Spleen (tissue), 11 donors: ENCODE measurements at regions not wholly inside any gene's neighbourhood (a gene's known extent, or its start where the extent isn't known, plus 50 kb on each side); places are given as distances from the start of the nearest gene placed in this dataset.

ENCODE experiments used
- DNase-seq: peaks from one replicate; pipeline ENCODE4 v3.0.0-alpha.2; 2020
- H3K27ac ChIP-seq, 8 donors: fragments of 200-600 bp; sonication (generic) in 7 of 8; 1 replicate in 4 of 8; 2 replicates in 4 of 8; pipeline versions ENCODE4 v1.5.0 to v1.8.0; 2016 to 2021; ENCODE audit warnings: inconsistent platforms in 4 of 8, mild to moderate bottlenecking in 4 of 8, moderate library complexity in 1 of 8
- H3K27me3 ChIP-seq, 7 donors: fragments of 200-600 bp; sonication (generic) in 6 of 7; replicated peaks in 1 of 7; 1 replicate in 4 of 7; 2 replicates in 3 of 7; pipeline versions ENCODE4 v1.5.0 to v1.8.0; 2016 to 2021; ENCODE audit warnings: inconsistent platforms in 3 of 7, mild to moderate bottlenecking in 1 of 7
- H3K36me3 ChIP-seq, 6 donors: fragments of 200-600 bp; sonication (generic) in 5 of 6; 1 replicate in 4 of 6; 2 replicates in 2 of 6; pipeline versions ENCODE4 v1.5.0 to v1.8.0; 2016 to 2021; ENCODE audit warnings: inconsistent platforms in 2 of 6
- H3K4me1 ChIP-seq, 6 donors: fragments of 200-600 bp; sonication (generic) in 5 of 6; 1 replicate in 3 of 6; 2 replicates in 3 of 6; pipeline versions ENCODE4 v1.5.0 to v1.8.0; 2016 to 2021; ENCODE audit warnings: inconsistent platforms in 3 of 6
- H3K4me3 ChIP-seq, 8 donors: fragments of 200-600 bp; sonication (generic) in 7 of 8; 1 replicate in 4 of 8; 2 replicates in 4 of 8; pipeline versions ENCODE4 v1.5.0 to v1.8.0; 2016 to 2021; ENCODE audit warnings: inconsistent platforms in 4 of 8, mild to moderate bottlenecking in 4 of 8, moderate library complexity in 2 of 8
- H3K9me3 ChIP-seq, 8 donors: fragments of 200-600 bp; sonication (generic) in 7 of 8; 1 replicate in 4 of 8; 2 replicates in 4 of 8; pipeline versions ENCODE4 v1.5.0 to v1.8.0; 2016 to 2021; ENCODE audit warnings: inconsistent platforms in 4 of 8
- CTCF ChIP-seq, 11 experiments: fragments of 200-600 bp in 7 of 11; fragments of 450-650 bp in 4 of 11; sonication (generic) in 4 of 11; IDR thresholded peaks in 8 of 11; conservative IDR thresholded peaks in 3 of 11; 1 replicate in 7 of 11; 2 replicates in 4 of 11; pipeline versions ENCODE4 v1.4.0 to v1.8.0; 2016 to 2021; ENCODE audit warnings: antibody characterized with exemption in 11 of 11, inconsistent platforms in 4 of 11, mild to moderate bottlenecking in 1 of 11
- POLR2A ChIP-seq, 3 donors: fragments of 450-650 bp; IDR thresholded peaks; one replicate each; pipeline ENCODE4 v1.5.1; 2017; ENCODE audit warnings: antibody characterized with exemption in 3 of 3, mild to moderate bottlenecking in 1 of 3
- POLR2AphosphoS5 ChIP-seq, 3 donors: sonication (generic); formaldehyde crosslinking; IDR thresholded peaks; one replicate each; pipeline ENCODE4 v1.5.1; 2017; ENCODE audit warnings: antibody characterized with exemption in 3 of 3
- WGBS, 5 donors: extraction: QIAGEN DNeasy Blood & Tissue Kit in 3 of 5; methylation state at CpG; one replicate each; pipeline versions ENCODE4 v1.1.5 to v1.1.7; 2013 to 2018; 5-methylcytosine and 5-hydroxymethylcytosine counted together
- intact Hi-C: fragments of 100-400 bp; cut with DNase I; formaldehyde crosslinking; loops from one replicate; pipeline ENCODE4 v1.15.0; 2023; ENCODE audit warnings: low total_unique reads
- donor health status: healthy with polysubstance abuse.
- donor health status: DM: no; HTN: no; CAD: no; lungs with moderate emphysema.
- donor health status: DM: no; HTN: no; CAD: no.
- donor health status: Bipolar disorder and iron deficiency.
- donor health status: healthy.
- donor health status: DM: no; HTN: no; CAD: no.
- donor health status: DM: yes; HTN: yes; CAD: no.

- no peak overlapping the region for H3K27ac ChIP-seq
- DNase-seq, result no peak
- intact Hi-C loops, result no loop called here
- H3K36me3 ChIP-seq, result no peaks in the 10 kb centered on the region
- H3K4me3 ChIP-seq, result no peak overlapping the region
- TF ChIP-seq POLR2AphosphoS5 (IDR thresholded peaks at IDR 0.05) (no peak), CTCF (IDR thresholded peaks at IDR 0.05 in 8 of 11, conservative IDR thresholded peaks at IDR 0.05 in 3 of 11) (no peak), POLR2A (IDR thresholded peaks at IDR 0.05) (no peak)
- H3K4me1 ChIP-seq, result no peaks in the 10 kb centered on the region
- peaks cover 0 to under 1% (median 0%) of the 10 kb centered on the region in 7 donors for H3K27me3 ChIP-seq
- H3K9me3 ChIP-seq, result no peaks in the 10 kb centered on the region
- 61 to 75% (median 72%) methylated on average over 4 of the region's 4 CpGs for WGBS, 5 donors
Observed at GRCh38 chr17:33487187-33487879, 194.2 kb upstream of the ASIC2 start.

GRCh38 chr17:33491871-33492481, 198.9 kb upstream of the ASIC2 start:
- no peak for DNase-seq
- 77 to 90% (median 82%) methylated on average over 9 of the region's 9 CpGs for WGBS, 5 donors
- Histone ChIP-seq H3K36me3 (no peaks in the 10 kb centered on the region), H3K9me3 (no peaks in the 10 kb centered on the region), H3K27ac (no peak overlapping the region), H3K4me3 (no peak overlapping the region), H3K4me1 (no peaks in the 10 kb centered on the region), H3K27me3 (no peaks in the 10 kb centered on the region)
- intact Hi-C loops, result no loop called here
- no peak for TF ChIP-seq POLR2A (IDR thresholded peaks at IDR 0.05)
- no peak for TF ChIP-seq POLR2AphosphoS5 (IDR thresholded peaks at IDR 0.05)
- no peak for TF ChIP-seq CTCF (IDR thresholded peaks at IDR 0.05 in 8 of 11, conservative IDR thresholded peaks at IDR 0.05 in 3 of 11)

- H3K36me3 ChIP-seq, result no peaks in the 10 kb centered on the region
- intact Hi-C loops, result no loop called here
- no peak overlapping the region for H3K27ac ChIP-seq
- H3K27me3 ChIP-seq, result no peaks in the 10 kb centered on the region
- no peaks in the 10 kb centered on the region for H3K9me3 ChIP-seq
- TF ChIP-seq CTCF (IDR thresholded peaks at IDR 0.05 in 8 of 11, conservative IDR thresholded peaks at IDR 0.05 in 3 of 11) (no peak), POLR2A (IDR thresholded peaks at IDR 0.05) (no peak), POLR2AphosphoS5 (IDR thresholded peaks at IDR 0.05) (no peak)
- no peak overlapping the region for H3K4me3 ChIP-seq
- WGBS, 5 donors, result 49 to 71% (median 66%) methylated on average over 3 of the region's 3 CpGs
- H3K4me1 ChIP-seq, result no peaks in the 10 kb centered on the region
- no peak for DNase-seq
Observed at GRCh38 chr17:33492731-33493265, 199.7 kb upstream of the ASIC2 start.

- no peak overlapping the region for H3K4me3 ChIP-seq
- intact Hi-C loops, result no loop called here
- no peaks in the 10 kb centered on the region for H3K4me1 ChIP-seq
- no peak for DNase-seq
- no peak overlapping the region for H3K27ac ChIP-seq
- H3K9me3 ChIP-seq, result no peaks in the 10 kb centered on the region
- no peaks in the 10 kb centered on the region for H3K36me3 ChIP-seq
- H3K27me3 ChIP-seq, result no peaks in the 10 kb centered on the region
- TF ChIP-seq POLR2A (IDR thresholded peaks at IDR 0.05) (no peak), CTCF (IDR thresholded peaks at IDR 0.05 in 8 of 11, conservative IDR thresholded peaks at IDR 0.05 in 3 of 11) (no peak), POLR2AphosphoS5 (IDR thresholded peaks at IDR 0.05) (no peak)
- 70 to 81% (median 76%) methylated on average over 5 of the region's 5 CpGs for WGBS, 5 donors
Observed at GRCh38 chr17:33493566-33493965, 200.5 kb upstream of the ASIC2 start.
